ENCODE measurements at regions not wholly inside any gene's neighbourhood (a gene's known extent, or its start where the extent isn't known, plus 50 kb on each side); places are given as distances from the start of the nearest gene placed in this dataset.

GRCh38 chr18:10023853-10024570 is 110.2 kb downstream of the VAPA start:
- in situ Hi-C loops (cut with MboI; ENCODE audit: low pct_ligation_motif_present in 1 of 4, low pct_unique_long_range_greater_than_20kb in 1 of 4, low sequenced_read_pairs in 3 of 4) (no loop called here), intact Hi-C loops (cut with DNase I; ENCODE audit: low total_unique reads) (no loop called here)
- H3K4me3 ChIP-seq: no peak overlapping the region
- WGBS, 2 donors (ENCODE audit: low coverage in 1 of 2): 71 to 75% methylated on average over 6 to 10 of the region's 10 CpGs
- no peaks in the 10 kb centered on the region for H3K27me3 ChIP-seq
- H3K9me3 ChIP-seq: no peaks in the 10 kb centered on the region
- TF ChIP-seq CTCF (IDR thresholded peaks at IDR 0.05) (no peak), POLR2AphosphoS5 (IDR thresholded peaks at IDR 0.05) (no peak), EP300 (IDR thresholded peaks at IDR 0.05; ENCODE audit: low read depth) (no peak), POLR2A (IDR thresholded peaks at IDR 0.05) (no peak)
- H3K36me3 ChIP-seq: no peaks in the 10 kb centered on the region
- DNase-seq: no peak
- H3K27ac ChIP-seq: no peak overlapping the region
- no peaks in the 10 kb centered on the region for H3K4me1 ChIP-seq

GRCh38 chr18:10025711-10026670 is 112.2 kb downstream of the VAPA start:
- intact Hi-C loops (cut with DNase I; ENCODE audit: low total_unique reads): no loop called here
- DNase-seq: no peak
- Histone ChIP-seq H3K36me3 (no peaks in the 10 kb centered on the region), H3K4me3 (no peak overlapping the region), H3K9me3 (no peaks in the 10 kb centered on the region), H3K27me3 (no peaks in the 10 kb centered on the region), H3K4me1 (no peaks in the 10 kb centered on the region), H3K27ac (no peak overlapping the region)
- TF ChIP-seq CTCF (IDR thresholded peaks at IDR 0.05) (no peak), POLR2A (IDR thresholded peaks at IDR 0.05) (no peak), EP300 (IDR thresholded peaks at IDR 0.05; ENCODE audit: low read depth) (no peak), POLR2AphosphoS5 (IDR thresholded peaks at IDR 0.05) (no peak)
- 88% methylated on average over 9 to 15 of the region's 15 CpGs for WGBS, 2 donors (ENCODE audit: low coverage in 1 of 2)
- in situ Hi-C loops (cut with MboI; ENCODE audit: low pct_ligation_motif_present in 1 of 4, low pct_unique_long_range_greater_than_20kb in 1 of 4, low sequenced_read_pairs in 3 of 4): no loop called here

GRCh38 chr18:10027031-10027430 is 113.2 kb downstream of the VAPA start:
- Histone ChIP-seq H3K4me1 (no peaks in the 10 kb centered on the region), H3K9me3 (no peaks in the 10 kb centered on the region), H3K36me3 (no peaks in the 10 kb centered on the region), H3K27me3 (no peaks in the 10 kb centered on the region), H3K27ac (no peak overlapping the region), H3K4me3 (no peak overlapping the region)
- DNase-seq: no peak
- 93% methylated on average over 4 of the region's 4 CpGs; no CpG with 5 or more reads in 1 of the 2 donors for WGBS, 2 donors (ENCODE audit: low coverage in 1 of 2)
- in situ Hi-C loops (cut with MboI; ENCODE audit: low pct_ligation_motif_present in 1 of 4, low pct_unique_long_range_greater_than_20kb in 1 of 4, low sequenced_read_pairs in 3 of 4) (no loop called here), intact Hi-C loops (cut with DNase I; ENCODE audit: low total_unique reads) (no loop called here)
- TF ChIP-seq EP300 (IDR thresholded peaks at IDR 0.05; ENCODE audit: low read depth) (no peak), CTCF (IDR thresholded peaks at IDR 0.05) (no peak), POLR2AphosphoS5 (IDR thresholded peaks at IDR 0.05) (no peak), POLR2A (IDR thresholded peaks at IDR 0.05) (no peak)

GRCh38 chr18:10027461-10027860 is 113.6 kb downstream of the VAPA start:
- no peak for DNase-seq

More at GRCh38 chr18:10027461-10027860, 113.6 kb downstream of the VAPA start:
- H3K27me3 ChIP-seq: no peaks in the 10 kb centered on the region
- peaks cover 0 to 2% (median 0%) of the 10 kb centered on the region in 4 donors for H3K4me1 ChIP-seq
- TF ChIP-seq EP300 (IDR thresholded peaks at IDR 0.05; ENCODE audit: low read depth): no peak
- no peak for TF ChIP-seq CTCF (IDR thresholded peaks at IDR 0.05)
- TF ChIP-seq POLR2AphosphoS5 (IDR thresholded peaks at IDR 0.05): no peak
- TF ChIP-seq POLR2A (IDR thresholded peaks at IDR 0.05): no peak
- intact Hi-C loops (cut with DNase I; ENCODE audit: low total_unique reads): no loop called here
- no peak overlapping the region for H3K4me3 ChIP-seq
- in situ Hi-C loops (cut with MboI; ENCODE audit: low pct_ligation_motif_present in 1 of 4, low pct_unique_long_range_greater_than_20kb in 1 of 4, low sequenced_read_pairs in 3 of 4): no loop called here
- H3K9me3 ChIP-seq: no peaks in the 10 kb centered on the region
- H3K27ac ChIP-seq: no peak overlapping the region
- no peaks in the 10 kb centered on the region for H3K36me3 ChIP-seq
- WGBS, 2 donors (ENCODE audit: low coverage in 1 of 2): 96 to 100% methylated on average over 3 of the region's 3 CpGs
